ENCODE measurements at regions not wholly inside any gene's neighbourhood (a gene's known extent, or its start where the extent isn't known, plus 50 kb on each side); places are given as distances from the start of the nearest gene placed in this dataset.

DNA sequence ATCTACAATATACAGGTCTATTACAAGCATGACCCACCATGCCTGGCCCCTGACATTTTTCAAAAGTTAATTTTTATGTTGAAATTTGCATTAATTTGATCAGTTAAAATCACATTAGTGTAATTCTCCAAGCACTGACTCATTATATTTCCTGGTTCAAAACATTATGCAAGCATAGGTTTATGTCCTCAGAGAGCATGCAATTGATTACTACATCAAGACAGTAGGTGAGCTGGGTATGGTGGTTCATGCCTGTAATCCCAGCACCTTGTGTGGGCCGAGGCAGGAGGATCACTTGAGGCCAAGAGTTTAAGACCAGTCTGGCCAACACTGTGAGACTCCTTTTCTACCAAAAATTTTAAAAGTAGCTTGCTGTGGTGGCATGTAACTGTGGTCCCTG, 248.8 kb upstream of the KLHL1 start:
- Histone ChIP-seq H3T11ph (ENCODE audit: low read length) (no peak overlapping the region), H4K5ac (ENCODE audit: insufficient read length, low read depth, low read length) (no peak overlapping the region), H3K4me2 (ENCODE audit: insufficient read depth, insufficient read length, low read length) (no peak overlapping the region), H2BK15ac (ENCODE audit: low read depth, low read length) (no peak overlapping the region), H3K27ac (ENCODE audit: insufficient read length, low read depth, low read length) (no peak overlapping the region), H2BK12ac (ENCODE audit: insufficient read length, low read depth, low read length) (no peak overlapping the region), H3K27me3 (ENCODE audit: insufficient read depth, low read length) (no peaks in the 10 kb centered on the region), H2BK20ac (ENCODE audit: low read depth, low read length, poor library complexity, severe bottlenecking) (no peak overlapping the region), H3K79me1 (ENCODE audit: insufficient read depth, low read depth, low read length, poor library complexity, severe bottlenecking) (no peaks in the 10 kb centered on the region), H4K20me1 (ENCODE audit: control insufficient read depth, insufficient read depth, insufficient read length) (no peaks in the 10 kb centered on the region), H2BK120ac (ENCODE audit: low read depth, low read length, poor library complexity, severe bottlenecking) (no peak overlapping the region), H3K56ac (ENCODE audit: insufficient read length, low read depth, low read length) (no peak overlapping the region), H2AK5ac (ENCODE audit: insufficient read length, low read length) (no peak overlapping the region), H3K9ac (ENCODE audit: extremely low read depth, insufficient read length, low read length) (no peak overlapping the region), H2BK5ac (ENCODE audit: insufficient read length, low read length) (no peak overlapping the region), H4K91ac (ENCODE audit: insufficient read length, low read depth, low read length) (no peak overlapping the region), H3K23ac (ENCODE audit: insufficient read length, low read depth, low read length) (no peak overlapping the region), H3K18ac (ENCODE audit: insufficient read length, low read depth, low read length) (no peak overlapping the region), H3K9me3 (ENCODE audit: control insufficient read depth, low read depth, low read length) (no peaks in the 10 kb centered on the region), H4K8ac (replicated peaks; ENCODE audit: insufficient read length, low read depth, low read length) (no peak overlapping the region), H3K4ac (ENCODE audit: low read depth, low read length) (no peak overlapping the region), H3K14ac (ENCODE audit: insufficient read depth, low read length) (no peak overlapping the region), H2AFZ (ENCODE audit: low read length) (no peak overlapping the region), H3K4me1 (ENCODE audit: insufficient read depth, low read length) (no peaks in the 10 kb centered on the region), H3K79me2 (ENCODE audit: insufficient read depth, low read length) (no peaks in the 10 kb centered on the region), H3K23me2 (ENCODE audit: insufficient read length, low read depth, low read length, poor library complexity, severe bottlenecking) (no peaks in the 10 kb centered on the region)
- no peak for DNase-seq
- Mint-ChIP-seq H3K4me3 (no peak overlapping the region), H3K4me1 (no peaks in the 10 kb centered on the region), H3K27me3 (ENCODE audit: low read depth) (no peaks in the 10 kb centered on the region), H3K27ac (no peak overlapping the region; a peak in 1 of 7 replicates), H3K36me3 (ENCODE audit: insufficient read depth in 1 of 3, low read depth in 3 of 3) (no peaks in the 10 kb centered on the region), H3K9me3 (no peaks in the 10 kb centered on the region)
- no CpG with 5 or more reads among the region's 1 CpG for WGBS (ENCODE audit: extremely low coverage, insufficient read length, low lambda C conversion rate)
- TF ChIP-seq, protein P1, sequence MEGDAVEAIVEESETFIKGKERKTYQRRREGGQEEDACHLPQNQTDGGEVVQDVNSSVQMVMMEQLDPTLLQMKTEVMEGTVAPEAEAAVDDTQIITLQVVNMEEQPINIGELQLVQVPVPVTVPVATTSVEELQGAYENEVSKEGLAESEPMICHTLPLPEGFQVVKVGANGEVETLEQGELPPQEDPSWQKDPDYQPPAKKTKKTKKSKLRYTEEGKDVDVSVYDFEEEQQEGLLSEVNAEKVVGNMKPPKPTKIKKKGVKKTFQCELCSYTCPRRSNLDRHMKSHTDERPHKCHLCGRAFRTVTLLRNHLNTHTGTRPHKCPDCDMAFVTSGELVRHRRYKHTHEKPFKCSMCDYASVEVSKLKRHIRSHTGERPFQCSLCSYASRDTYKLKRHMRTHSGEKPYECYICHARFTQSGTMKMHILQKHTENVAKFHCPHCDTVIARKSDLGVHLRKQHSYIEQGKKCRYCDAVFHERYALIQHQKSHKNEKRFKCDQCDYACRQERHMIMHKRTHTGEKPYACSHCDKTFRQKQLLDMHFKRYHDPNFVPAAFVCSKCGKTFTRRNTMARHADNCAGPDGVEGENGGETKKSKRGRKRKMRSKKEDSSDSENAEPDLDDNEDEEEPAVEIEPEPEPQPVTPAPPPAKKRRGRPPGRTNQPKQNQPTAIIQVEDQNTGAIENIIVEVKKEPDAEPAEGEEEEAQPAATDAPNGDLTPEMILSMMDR (conservative IDR thresholded peaks at IDR 0.05), result no peak
